Dedifferentiated amniotic fluid mesenchymal stem cell (primary cell): ENCODE measurements at regions not wholly inside any gene's neighbourhood (a gene's known extent, or its start where the extent isn't known, plus 50 kb on each side); places are given as distances from the start of the nearest gene placed in this dataset.
A peak's percentile ranks its signal among the peaks of the same experiment; 100 is the strongest.
"Not testable (repeated sequence)": the region's sequence is repeated elsewhere in the genome, so short reads cannot be mapped to it uniquely, and the experiment has no call there.

Experiments used
- DNase-seq: peaks from one replicate; pipeline ENCODE4 v3.0.0-alpha.2; 2016; ENCODE audit errors: extremely low spot score

GRCh38 chr9:36462245-36462644 lies 62.2 kb upstream of the RNF38 start:
- DNase-seq = no peak

DNA sequence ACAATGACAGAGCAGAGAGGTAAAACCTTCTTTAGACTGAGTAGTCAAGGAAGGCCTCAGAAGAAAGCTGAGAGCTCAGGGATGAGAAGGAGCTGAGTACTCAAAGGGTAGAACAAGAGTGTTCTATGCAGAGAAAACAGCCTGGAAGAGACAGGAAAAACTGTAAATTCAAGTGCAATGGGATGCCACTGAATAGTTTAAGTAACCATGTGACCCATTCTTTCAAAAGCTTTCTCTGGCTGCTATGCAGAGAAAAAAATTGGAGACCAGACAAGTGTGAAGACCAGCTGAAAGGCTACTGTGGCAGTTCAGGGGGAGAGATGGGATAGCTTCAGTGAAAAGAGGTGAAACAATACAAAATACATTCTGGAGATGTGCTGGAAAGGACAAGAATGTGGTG lies 61.3 kb upstream of the RNF38 start:
- peak; percentile 34 for DNase-seq

DNA sequence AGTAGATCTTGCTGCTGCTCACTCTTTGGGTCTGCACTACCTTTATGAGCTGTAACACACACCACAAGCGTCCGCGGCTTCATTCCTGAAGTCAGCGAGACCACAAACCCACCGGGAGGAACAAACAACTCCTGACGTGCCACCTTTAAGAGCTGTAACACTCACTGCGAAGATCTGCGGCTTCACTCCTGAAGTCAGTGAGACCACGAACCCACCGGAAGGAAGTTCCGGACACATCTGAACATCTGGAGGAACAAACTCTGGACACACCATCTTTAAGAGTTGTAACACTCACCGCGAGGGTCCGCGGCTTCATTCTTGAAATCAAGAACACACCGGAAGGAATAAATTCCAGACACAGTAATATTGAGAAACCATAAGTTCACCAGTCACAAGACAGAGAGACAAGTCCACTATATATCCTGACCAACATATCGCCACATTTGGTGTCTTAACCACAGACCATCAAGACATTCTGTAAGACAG lies 58.4 kb upstream of the RNF38 start:
- not testable (repeated sequence) for DNase-seq

DNA sequence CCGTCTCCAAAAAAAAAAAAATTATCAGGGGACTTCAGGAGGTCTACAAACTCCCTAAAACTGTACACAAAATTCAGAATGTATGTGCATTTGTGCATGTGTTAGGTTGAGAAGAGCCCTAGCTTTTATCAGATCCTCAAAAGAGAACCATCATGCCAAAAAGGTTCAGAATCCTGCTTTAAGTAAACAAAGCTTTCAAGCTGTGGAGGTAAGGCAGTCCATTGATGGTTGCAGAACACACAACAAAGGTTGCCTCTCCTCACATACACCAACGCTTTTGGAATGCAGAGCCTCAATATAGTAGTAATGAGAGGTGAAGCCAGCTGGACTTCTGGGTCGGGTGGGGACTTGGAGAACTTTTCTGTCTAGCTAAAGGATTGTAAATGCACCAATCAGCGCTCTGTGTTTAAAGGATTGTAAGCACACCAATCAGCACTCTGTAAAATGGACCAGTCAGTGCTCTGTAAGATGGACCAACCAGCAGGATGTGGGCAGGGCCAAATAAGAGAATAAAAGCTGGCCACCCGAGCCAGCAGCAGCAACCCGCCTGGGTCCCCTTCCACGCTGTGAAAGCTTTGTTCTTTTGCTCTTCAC lies 57.9 kb upstream of the RNF38 start:
- no peak for DNase-seq

DNA sequence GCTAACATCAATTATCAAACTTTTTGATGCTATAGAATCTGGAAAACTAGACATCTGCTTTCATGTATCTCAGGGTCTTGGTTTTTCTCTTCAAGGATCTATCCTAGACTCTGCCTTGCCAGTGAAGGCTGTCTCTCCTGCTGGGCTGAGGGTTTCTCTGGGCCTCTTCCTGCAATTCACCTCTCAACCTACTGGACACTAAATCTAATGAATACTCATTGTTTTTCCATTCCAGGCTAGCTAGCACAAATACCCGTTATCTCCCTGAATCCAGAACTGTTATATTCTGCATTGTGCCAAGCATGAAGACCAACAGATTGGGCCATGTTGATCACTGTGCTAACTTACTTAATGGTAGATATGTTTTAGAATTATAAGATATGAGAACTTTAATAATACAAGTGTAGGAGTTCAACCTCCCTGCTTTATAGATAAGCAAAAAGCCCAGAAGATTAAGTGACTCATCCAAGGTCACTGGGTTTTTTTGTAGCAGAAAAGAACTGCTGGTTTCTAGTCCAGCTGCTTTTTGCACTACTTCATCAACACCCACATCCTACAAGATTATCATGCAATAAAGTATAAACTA lies 56.5 kb upstream of the RNF38 start:
- DNase-seq = no peak

GRCh38 chr9:36451949-36452348 lies 51.9 kb upstream of the RNF38 start:
- no peak for DNase-seq

DNA sequence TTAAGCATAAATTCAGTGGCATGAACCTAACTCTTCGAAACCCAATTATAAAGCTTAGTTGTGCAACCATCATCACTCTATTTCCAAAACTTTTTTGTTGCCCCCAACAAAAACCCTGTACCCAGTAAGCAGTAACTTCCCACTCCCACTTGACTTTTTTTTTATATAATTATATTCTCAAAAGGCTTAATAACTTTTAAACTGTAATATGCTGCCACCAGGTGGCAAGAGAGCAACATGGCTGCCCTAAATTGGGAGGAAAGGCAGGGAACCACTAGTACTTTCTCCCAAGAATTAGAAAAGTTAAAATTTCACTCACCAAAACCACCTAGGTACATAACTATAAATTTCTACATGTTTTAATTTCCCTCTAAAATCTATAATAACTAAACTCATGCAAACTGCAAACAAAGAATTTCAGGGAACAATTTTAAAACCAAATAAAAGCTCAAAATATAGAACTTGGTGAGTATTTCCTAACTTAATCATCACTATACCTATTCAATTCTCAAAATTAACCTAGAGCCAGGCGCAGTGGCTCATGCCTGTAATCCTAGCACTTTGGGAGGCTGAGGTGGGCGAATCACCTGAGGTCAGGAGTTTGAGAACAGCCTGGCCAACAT lies 50.2 kb upstream of the RNF38 start:
- peak; percentile 62 for DNase-seq
